Panc1 (cell line): ENCODE measurements at regions not wholly inside any gene's neighbourhood (a gene's known extent, or its start where the extent isn't known, plus 50 kb on each side); places are given as distances from the start of the nearest gene placed in this dataset.

Experiments used
- ATAC-seq: fragments of 200-7000 bp; cut with Tn5 transposase; 2 replicates; pipeline ENCODE4 v1.9.1; 2020; ENCODE audit warnings: mild to moderate bottlenecking, moderate library complexity
- BruUV-seq: library from RNA; stranded (reverse); fragments of 400-500 nt; replicated peaks from 2 replicates; lab custom pipeline; 2021; lab: Mats Ljungman, UMichigan
- CTCF ChIA-PET: fragments of 300-600 bp; sonication (Branson Sonifier 250); formaldehyde crosslinking; loops from one replicate; lab custom pipeline; 2022; ENCODE audit warnings: antibody characterized with exemption; lab: Charles Lee
- POLR2A ChIA-PET: fragments of 300-600 bp; sonication (Branson Sonifier 250); formaldehyde crosslinking; loops from one replicate; lab custom pipeline; 2022; ENCODE audit warnings: antibody characterized with exemption; lab: Charles Lee
- DNase-seq: peaks from one replicate; pipeline ENCODE4 v3.0.0-alpha.2; 2010; ENCODE audit warnings: low read depth, low spot score
- H3K27ac ChIP-seq: 2 replicates; pipeline ENCODE4 v1.5.1; 2011; ENCODE audit warnings: mild to moderate bottlenecking, low read length, inconsistent platforms
- H3K27me3 ChIP-seq: fragments of 200-500 bp; sonication (Bioruptor generic); 2 replicates; pipeline ENCODE4 v1.6.0; 2014; ENCODE audit warnings: low read length, inconsistent platforms; ENCODE audit not compliant: control insufficient read depth, insufficient read depth
- H3K36me3 ChIP-seq: fragments of 200-500 bp; sonication (Bioruptor generic); 2 replicates; pipeline ENCODE4 v1.5.1; 2014; ENCODE audit warnings: inconsistent platforms, mild to moderate bottlenecking, low read length, moderate library complexity; ENCODE audit not compliant: control insufficient read depth, insufficient read depth
- H3K4me1 ChIP-seq: 2 replicates; pipeline ENCODE4 v1.5.1; 2011; ENCODE audit warnings: inconsistent platforms, mild to moderate bottlenecking, low read length, moderate library complexity; ENCODE audit not compliant: control insufficient read depth, insufficient read depth
- H3K4me3 ChIP-seq, 2 experiments: 2 replicates each; pipeline ENCODE4 v1.5.1; 2011 to 2012; ENCODE audit warnings: low read depth in 2 of 2, low read length in 2 of 2, mild to moderate bottlenecking in 2 of 2, inconsistent platforms in 1 of 2, moderate library complexity in 1 of 2
- H3K9me3 ChIP-seq: fragments of 200-500 bp; sonication (Bioruptor generic); 2 replicates; pipeline ENCODE4 v1.5.1; 2014; ENCODE audit warnings: low read depth, mild to moderate bottlenecking, inconsistent platforms, low read length, moderate library complexity; ENCODE audit not compliant: control insufficient read depth, insufficient read depth
- CTCF ChIP-seq: fragments of 450-650 bp; IDR thresholded peaks from 2 replicates; pipeline ENCODE4 v1.5.1; 2017; ENCODE audit warnings: mild to moderate bottlenecking
- POLR2AphosphoS5 ChIP-seq: IDR thresholded peaks from 2 replicates; pipeline ENCODE4 v1.6.1; 2012; ENCODE audit warnings: mild to moderate bottlenecking, low read depth, low read length, moderate library complexity
- SIN3A ChIP-seq: IDR thresholded peaks from 2 replicates; pipeline ENCODE4 v1.6.1; 2012; ENCODE audit warnings: low read depth, mild to moderate bottlenecking, low read length, moderate library complexity, borderline replicate concordance; ENCODE audit not compliant: insufficient read depth
- TCF7L2 ChIP-seq: IDR thresholded peaks from 2 replicates; pipeline ENCODE4 v1.6.1; 2011; ENCODE audit warnings: mild to moderate bottlenecking, low read depth, low read length, inconsistent platforms
- in situ Hi-C: cut with HindIII; loops from 2 replicates; pipeline ENCODE4 v1.10.0; 2016; ENCODE audit warnings: low sequenced_read_pairs, low pct_unique_long_range_greater_than_20kb
- intact Hi-C: fragments of 100-400 bp; cut with micrococcal nuclease; formaldehyde crosslinking; loops from one replicate; pipeline ENCODE4 v1.10.0; 2022; ENCODE audit not compliant: unreplicated experiment
- TF ChIP-seq, protein P1 (sequence below), 2 experiments: IDR thresholded peaks; 2 replicates each; pipeline ENCODE4 v1.6.1; 2011 to 2012; ENCODE audit warnings: low read depth in 2 of 2, control low read depth in 1 of 2, low read length in 1 of 2, mild to moderate bottlenecking in 1 of 2, moderate library complexity in 1 of 2; ENCODE audit not compliant: insufficient read depth in 1 of 2

DNA sequence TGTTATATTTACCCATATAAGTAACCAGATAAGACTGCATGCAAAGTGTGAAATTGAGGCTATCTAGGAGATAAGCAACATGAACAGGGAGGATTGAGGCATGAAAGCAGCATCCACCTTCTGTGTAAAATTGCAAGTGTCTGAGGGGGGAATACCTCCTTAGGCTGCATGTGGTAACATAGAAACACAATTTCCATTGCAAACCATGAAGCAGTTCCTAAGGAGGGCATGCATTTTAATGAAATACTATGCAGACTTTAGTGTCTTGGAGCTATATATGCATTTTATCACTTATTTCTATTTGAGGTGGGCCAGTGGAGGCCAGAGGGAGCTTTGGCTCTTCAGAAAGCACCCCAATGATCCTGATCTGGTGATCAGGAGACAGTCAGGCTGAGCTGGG, 160.2 kb downstream of the C11orf91 start:
- no peak for TF ChIP-seq CTCF
- TF ChIP-seq SIN3A = no peak
- no peak for TF ChIP-seq TCF7L2
- TF ChIP-seq, protein P1, sequence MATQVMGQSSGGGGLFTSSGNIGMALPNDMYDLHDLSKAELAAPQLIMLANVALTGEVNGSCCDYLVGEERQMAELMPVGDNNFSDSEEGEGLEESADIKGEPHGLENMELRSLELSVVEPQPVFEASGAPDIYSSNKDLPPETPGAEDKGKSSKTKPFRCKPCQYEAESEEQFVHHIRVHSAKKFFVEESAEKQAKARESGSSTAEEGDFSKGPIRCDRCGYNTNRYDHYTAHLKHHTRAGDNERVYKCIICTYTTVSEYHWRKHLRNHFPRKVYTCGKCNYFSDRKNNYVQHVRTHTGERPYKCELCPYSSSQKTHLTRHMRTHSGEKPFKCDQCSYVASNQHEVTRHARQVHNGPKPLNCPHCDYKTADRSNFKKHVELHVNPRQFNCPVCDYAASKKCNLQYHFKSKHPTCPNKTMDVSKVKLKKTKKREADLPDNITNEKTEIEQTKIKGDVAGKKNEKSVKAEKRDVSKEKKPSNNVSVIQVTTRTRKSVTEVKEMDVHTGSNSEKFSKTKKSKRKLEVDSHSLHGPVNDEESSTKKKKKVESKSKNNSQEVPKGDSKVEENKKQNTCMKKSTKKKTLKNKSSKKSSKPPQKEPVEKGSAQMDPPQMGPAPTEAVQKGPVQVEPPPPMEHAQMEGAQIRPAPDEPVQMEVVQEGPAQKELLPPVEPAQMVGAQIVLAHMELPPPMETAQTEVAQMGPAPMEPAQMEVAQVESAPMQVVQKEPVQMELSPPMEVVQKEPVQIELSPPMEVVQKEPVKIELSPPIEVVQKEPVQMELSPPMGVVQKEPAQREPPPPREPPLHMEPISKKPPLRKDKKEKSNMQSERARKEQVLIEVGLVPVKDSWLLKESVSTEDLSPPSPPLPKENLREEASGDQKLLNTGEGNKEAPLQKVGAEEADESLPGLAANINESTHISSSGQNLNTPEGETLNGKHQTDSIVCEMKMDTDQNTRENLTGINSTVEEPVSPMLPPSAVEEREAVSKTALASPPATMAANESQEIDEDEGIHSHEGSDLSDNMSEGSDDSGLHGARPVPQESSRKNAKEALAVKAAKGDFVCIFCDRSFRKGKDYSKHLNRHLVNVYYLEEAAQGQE (IDR thresholded peaks at IDR 0.05; ENCODE audit: insufficient read depth in 1 of 2, low read depth in 2 of 2, low read length in 1 of 2) = no peak
- no peak for TF ChIP-seq POLR2AphosphoS5
- intact Hi-C loops (no loop called here), in situ Hi-C loops (no loop called here)
- ATAC-seq (no peak), DNase-seq (no peak)
- Histone ChIP-seq H3K4me3 (no peak overlapping the region), H3K4me1 (no peaks in the 10 kb centered on the region), H3K9me3 (no peaks in the 10 kb centered on the region), H3K36me3 (no peaks in the 10 kb centered on the region), H3K27ac (no peak overlapping the region), H3K27me3 (no peaks in the 10 kb centered on the region)
- ChIA-PET CTCF (no interaction called here), POLR2A (no interaction called here)
- no TSS peak for BruUV-seq

DNA sequence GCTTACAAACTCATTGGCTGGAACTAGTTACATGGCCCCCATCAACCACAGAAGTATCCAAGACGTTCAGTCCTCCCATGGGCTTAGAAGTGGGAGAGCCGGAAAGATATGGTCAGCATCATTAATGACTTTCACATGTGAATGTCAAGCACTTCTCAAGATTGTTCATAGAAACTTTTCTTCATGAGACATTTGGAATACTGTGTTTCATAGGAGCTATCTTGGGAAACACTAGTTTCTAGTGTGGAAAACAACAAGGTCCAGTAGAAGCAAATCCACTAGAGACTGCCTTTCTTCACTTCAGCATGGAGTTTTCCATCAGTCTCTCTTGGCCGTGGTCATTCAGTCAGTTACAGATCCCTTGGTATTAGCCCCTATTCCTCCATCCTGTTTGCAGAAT, 160.9 kb downstream of the C11orf91 start:
- no peaks in the 10 kb centered on the region for H3K27me3 ChIP-seq
- BruUV-seq = no TSS peak
- intact Hi-C loops (loop anchor here (10.0 kb wide), 1 partner anchor 175 kb away; no protein-coding TSS in a partner anchor), in situ Hi-C loops (no loop called here)
- DNase-seq (no peak), ATAC-seq (no peak)
- TF ChIP-seq SIN3A (no peak), CTCF (no peak), TCF7L2 (no peak), POLR2AphosphoS5 (no peak)
- TF ChIP-seq, protein P1 (IDR thresholded peaks at IDR 0.05; ENCODE audit: insufficient read depth in 1 of 2, low read depth in 2 of 2, low read length in 1 of 2) = no peak
- no peaks in the 10 kb centered on the region for H3K4me1 ChIP-seq
- no peaks in the 10 kb centered on the region; the same call in 1 of the 2 replicates for H3K9me3 ChIP-seq
- H3K4me3 ChIP-seq = no peak overlapping the region
- ChIA-PET POLR2A (no interaction called here), CTCF (no interaction called here)
- H3K27ac ChIP-seq = no peak overlapping the region
- H3K36me3 ChIP-seq = no peaks in the 10 kb centered on the region
